ENCODE measurements at regions not wholly inside any gene's neighbourhood (a gene's known extent, or its start where the extent isn't known, plus 50 kb on each side); places are given as distances from the start of the nearest gene placed in this dataset.
"Not testable (repeated sequence)": the region's sequence is repeated elsewhere in the genome, so short reads cannot be mapped to it uniquely, and the experiment has no call there.

DNA sequence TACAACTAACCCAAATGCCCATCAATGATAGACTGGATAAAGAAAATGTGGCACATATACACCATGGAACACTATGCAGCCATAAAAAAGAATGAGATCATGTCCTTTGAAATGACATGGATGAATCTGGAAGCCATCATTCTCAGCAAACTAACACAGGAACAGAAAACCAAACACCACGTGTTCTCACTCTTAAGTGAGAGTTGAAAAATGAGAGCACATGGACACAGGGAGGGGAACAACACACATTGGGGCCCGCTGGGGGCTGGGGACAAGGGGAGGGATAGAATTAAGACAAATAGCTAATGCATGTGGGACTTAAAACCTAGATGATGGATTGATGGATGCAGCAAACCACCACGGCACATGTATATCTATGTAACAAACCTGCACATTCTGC is 764.7 kb upstream of the STXBP6 start:
- TF ChIP-seq, protein P1, sequence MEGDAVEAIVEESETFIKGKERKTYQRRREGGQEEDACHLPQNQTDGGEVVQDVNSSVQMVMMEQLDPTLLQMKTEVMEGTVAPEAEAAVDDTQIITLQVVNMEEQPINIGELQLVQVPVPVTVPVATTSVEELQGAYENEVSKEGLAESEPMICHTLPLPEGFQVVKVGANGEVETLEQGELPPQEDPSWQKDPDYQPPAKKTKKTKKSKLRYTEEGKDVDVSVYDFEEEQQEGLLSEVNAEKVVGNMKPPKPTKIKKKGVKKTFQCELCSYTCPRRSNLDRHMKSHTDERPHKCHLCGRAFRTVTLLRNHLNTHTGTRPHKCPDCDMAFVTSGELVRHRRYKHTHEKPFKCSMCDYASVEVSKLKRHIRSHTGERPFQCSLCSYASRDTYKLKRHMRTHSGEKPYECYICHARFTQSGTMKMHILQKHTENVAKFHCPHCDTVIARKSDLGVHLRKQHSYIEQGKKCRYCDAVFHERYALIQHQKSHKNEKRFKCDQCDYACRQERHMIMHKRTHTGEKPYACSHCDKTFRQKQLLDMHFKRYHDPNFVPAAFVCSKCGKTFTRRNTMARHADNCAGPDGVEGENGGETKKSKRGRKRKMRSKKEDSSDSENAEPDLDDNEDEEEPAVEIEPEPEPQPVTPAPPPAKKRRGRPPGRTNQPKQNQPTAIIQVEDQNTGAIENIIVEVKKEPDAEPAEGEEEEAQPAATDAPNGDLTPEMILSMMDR (IDR thresholded peaks at IDR 0.05; ENCODE audit: poor library complexity), result not testable (repeated sequence)
- TF ChIP-seq EZH2 (IDR thresholded peaks at IDR 0.05; ENCODE audit: borderline replicate concordance); EZH2phosphoT487 (IDR thresholded peaks at IDR 0.05; ENCODE audit: low read depth, severe bottlenecking, unreplicated experiment): not testable (repeated sequence)

All from hepatocyte (in vitro differentiated cells).